22Rv1 (cell line): ENCODE measurements at regions not wholly inside any gene's neighbourhood (a gene's known extent, or its start where the extent isn't known, plus 50 kb on each side); places are given as distances from the start of the nearest gene placed in this dataset.

ENCODE experiments used
- ZFX ChIP-seq: fragments of 450-650 bp; IDR thresholded peaks from 2 replicates; pipeline ENCODE4 v1.6.1; 2017; ENCODE audit warnings: antibody characterized with exemption, borderline replicate concordance
- TF ChIP-seq, protein P1 (sequence below): fragments of 450-650 bp; IDR thresholded peaks from 2 replicates; pipeline ENCODE4 v1.5.1; 2017; ENCODE audit warnings: mild to moderate bottlenecking

DNA sequence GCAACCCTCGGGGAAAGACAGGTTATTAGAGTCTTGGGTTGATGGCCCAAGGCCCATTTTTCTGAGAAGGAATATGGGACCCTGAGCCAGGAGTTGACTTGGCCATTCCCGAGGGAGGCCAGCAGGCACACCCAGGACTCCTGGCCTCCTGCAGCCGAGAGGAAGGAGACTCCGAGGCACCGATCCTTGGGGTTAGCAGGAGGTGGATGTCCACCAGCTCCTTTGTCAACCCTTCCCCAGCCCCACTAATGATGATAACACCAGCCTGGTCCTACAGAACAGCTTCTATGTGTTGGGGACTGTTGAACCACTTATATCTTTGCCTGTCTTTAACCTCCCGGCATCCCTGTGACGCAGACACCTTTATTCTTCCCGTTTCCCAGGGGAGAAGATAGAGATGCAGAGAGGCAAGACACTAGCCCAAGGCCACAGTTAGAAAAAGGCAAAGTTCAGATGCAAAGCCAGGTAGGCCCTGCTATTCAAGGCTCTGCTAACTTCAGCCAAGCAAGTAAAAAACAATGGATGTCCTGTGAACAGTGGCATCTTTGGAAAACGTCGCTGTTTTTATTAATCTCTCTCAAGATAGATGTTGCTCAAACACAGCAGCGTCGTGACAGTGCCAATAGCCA lies 767.3 kb upstream of the TBX3 start:
- TF ChIP-seq, protein P1, sequence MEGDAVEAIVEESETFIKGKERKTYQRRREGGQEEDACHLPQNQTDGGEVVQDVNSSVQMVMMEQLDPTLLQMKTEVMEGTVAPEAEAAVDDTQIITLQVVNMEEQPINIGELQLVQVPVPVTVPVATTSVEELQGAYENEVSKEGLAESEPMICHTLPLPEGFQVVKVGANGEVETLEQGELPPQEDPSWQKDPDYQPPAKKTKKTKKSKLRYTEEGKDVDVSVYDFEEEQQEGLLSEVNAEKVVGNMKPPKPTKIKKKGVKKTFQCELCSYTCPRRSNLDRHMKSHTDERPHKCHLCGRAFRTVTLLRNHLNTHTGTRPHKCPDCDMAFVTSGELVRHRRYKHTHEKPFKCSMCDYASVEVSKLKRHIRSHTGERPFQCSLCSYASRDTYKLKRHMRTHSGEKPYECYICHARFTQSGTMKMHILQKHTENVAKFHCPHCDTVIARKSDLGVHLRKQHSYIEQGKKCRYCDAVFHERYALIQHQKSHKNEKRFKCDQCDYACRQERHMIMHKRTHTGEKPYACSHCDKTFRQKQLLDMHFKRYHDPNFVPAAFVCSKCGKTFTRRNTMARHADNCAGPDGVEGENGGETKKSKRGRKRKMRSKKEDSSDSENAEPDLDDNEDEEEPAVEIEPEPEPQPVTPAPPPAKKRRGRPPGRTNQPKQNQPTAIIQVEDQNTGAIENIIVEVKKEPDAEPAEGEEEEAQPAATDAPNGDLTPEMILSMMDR: no peak
- TF ChIP-seq ZFX: no peak
